Spleen (tissue), 7 donors: ENCODE measurements at regions not wholly inside any gene's neighbourhood (a gene's known extent, or its start where the extent isn't known, plus 50 kb on each side); places are given as distances from the start of the nearest gene placed in this dataset.

ENCODE experiments used
- CTCF ChIP-seq, 11 experiments: fragments of 200-600 bp in 7 of 11; fragments of 450-650 bp in 4 of 11; sonication (generic) in 4 of 11; IDR thresholded peaks in 8 of 11; conservative IDR thresholded peaks in 3 of 11; 1 replicate in 7 of 11; 2 replicates in 4 of 11; pipeline versions ENCODE4 v1.4.0 to v1.8.0; 2016 to 2021; ENCODE audit warnings: antibody characterized with exemption in 11 of 11, inconsistent platforms in 4 of 11, mild to moderate bottlenecking in 1 of 11
- POLR2A ChIP-seq, 3 donors: fragments of 450-650 bp; IDR thresholded peaks; one replicate each; pipeline ENCODE4 v1.5.1; 2017; ENCODE audit warnings: antibody characterized with exemption in 3 of 3, mild to moderate bottlenecking in 1 of 3
- POLR2AphosphoS5 ChIP-seq, 3 donors: sonication (generic); formaldehyde crosslinking; IDR thresholded peaks; one replicate each; pipeline ENCODE4 v1.5.1; 2017; ENCODE audit warnings: antibody characterized with exemption in 3 of 3
- donor health status: DM: no; HTN: no; CAD: no; lungs with moderate emphysema.
- donor health status: DM: no; HTN: no; CAD: no.
- donor health status: DM: no; HTN: no; CAD: no.

- TF ChIP-seq POLR2AphosphoS5 (IDR thresholded peaks at IDR 0.05) (no peak), CTCF (IDR thresholded peaks at IDR 0.05 in 8 of 11, conservative IDR thresholded peaks at IDR 0.05 in 3 of 11) (no peak), POLR2A (IDR thresholded peaks at IDR 0.05) (no peak)
Measured at GRCh38 chr1:116262995-116263385, 110.1 kb upstream of the ATP1A1 start.
